ENCODE measurements at regions not wholly inside any gene's neighbourhood (a gene's known extent, or its start where the extent isn't known, plus 50 kb on each side); places are given as distances from the start of the nearest gene placed in this dataset.

DNA sequence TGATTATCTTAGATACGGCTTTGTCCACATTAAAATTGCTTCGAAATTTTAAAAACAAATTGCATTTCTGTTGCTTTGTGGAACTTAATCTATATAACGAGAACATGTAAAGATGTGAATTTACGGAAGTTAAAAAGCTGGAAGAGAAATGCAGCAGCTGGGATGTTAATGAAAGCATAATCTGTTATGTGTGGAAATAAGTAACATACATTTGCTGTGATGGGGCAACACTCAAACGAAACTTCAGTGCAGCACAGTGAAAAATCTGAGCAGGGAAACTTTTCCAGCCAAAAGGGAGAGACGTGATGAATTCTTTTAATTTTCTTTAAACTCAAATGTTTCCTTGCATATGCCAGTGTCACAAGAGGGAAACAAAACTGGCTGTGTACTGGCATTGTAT is 276.7 kb upstream of the LMCD1 start:
- no peak for DNase-seq (ENCODE audit: low spot score)
- no peak for ATAC-seq (ENCODE audit: low FRiP score)
- TF ChIP-seq, protein P1, sequence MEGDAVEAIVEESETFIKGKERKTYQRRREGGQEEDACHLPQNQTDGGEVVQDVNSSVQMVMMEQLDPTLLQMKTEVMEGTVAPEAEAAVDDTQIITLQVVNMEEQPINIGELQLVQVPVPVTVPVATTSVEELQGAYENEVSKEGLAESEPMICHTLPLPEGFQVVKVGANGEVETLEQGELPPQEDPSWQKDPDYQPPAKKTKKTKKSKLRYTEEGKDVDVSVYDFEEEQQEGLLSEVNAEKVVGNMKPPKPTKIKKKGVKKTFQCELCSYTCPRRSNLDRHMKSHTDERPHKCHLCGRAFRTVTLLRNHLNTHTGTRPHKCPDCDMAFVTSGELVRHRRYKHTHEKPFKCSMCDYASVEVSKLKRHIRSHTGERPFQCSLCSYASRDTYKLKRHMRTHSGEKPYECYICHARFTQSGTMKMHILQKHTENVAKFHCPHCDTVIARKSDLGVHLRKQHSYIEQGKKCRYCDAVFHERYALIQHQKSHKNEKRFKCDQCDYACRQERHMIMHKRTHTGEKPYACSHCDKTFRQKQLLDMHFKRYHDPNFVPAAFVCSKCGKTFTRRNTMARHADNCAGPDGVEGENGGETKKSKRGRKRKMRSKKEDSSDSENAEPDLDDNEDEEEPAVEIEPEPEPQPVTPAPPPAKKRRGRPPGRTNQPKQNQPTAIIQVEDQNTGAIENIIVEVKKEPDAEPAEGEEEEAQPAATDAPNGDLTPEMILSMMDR (IDR thresholded peaks at IDR 0.05) = no peak

DNA sequence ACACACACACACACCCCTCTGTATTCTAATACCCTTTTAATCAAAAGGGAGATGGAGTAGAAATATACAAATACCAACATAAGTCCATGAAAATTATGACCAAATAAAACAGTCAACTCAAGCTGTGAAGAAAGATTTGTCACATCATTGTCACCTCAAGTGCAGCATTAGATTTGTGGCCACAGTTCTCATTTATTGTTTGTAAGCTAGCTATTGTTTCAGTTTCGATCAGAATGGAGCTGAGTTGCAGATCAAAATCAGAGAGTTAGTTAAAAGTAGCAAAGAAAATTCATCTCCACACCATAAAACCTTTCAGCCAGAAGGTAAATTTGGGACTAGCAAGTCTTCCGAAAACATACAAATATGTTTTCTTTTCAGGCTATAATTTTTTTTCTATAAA is 267.7 kb upstream of the LMCD1 start:
- ATAC-seq (ENCODE audit: low FRiP score) (no peak), DNase-seq (ENCODE audit: low spot score) (no peak)
- TF ChIP-seq, protein P1 (IDR thresholded peaks at IDR 0.05) = no peak

DNA sequence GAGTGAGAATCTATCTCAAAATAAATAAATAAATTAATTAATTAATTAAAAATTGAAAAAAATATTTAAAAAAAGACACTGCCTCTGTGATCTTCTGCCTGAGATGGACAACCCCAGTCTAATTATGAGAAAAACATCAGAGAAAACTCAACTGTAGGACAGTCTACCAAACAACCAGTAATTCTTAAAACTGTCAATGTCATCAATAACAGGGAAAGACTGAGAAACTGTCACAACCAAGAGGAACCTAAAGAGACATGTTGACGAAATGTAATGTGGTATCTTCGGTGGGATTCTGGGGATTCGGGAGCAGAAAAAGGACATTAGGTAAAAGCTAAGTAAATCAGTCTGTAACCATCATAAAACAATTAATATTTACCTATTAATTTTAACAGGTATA is 265.4 kb upstream of the LMCD1 start:
- TF ChIP-seq, protein P1 (IDR thresholded peaks at IDR 0.05) = no peak
- DNase-seq (ENCODE audit: low spot score) (no peak), ATAC-seq (ENCODE audit: low FRiP score) (no peak)

DNA sequence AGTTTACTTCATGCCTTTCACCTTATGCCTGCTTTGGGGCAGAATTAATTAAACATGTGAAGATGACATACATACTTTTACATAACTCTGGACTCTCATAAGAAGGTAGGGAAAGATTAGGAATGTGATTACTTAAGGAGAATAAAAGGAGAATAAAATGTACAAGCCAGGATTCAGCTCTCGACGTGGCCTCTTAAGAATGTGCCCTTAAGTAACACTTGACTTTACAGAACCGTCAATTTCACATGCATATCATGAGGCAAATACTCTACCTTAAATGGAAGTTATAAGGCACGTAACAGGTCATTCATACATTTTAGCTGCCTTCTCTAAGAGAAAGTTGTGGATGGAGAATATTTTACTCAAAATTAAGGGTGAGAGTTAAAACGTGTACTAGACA is 263.7 kb upstream of the LMCD1 start:
- ATAC-seq (ENCODE audit: low FRiP score) (peak; percentile 63), DNase-seq (ENCODE audit: low spot score) (no peak)
- TF ChIP-seq, protein P1 (IDR thresholded peaks at IDR 0.05) = no peak

DNA sequence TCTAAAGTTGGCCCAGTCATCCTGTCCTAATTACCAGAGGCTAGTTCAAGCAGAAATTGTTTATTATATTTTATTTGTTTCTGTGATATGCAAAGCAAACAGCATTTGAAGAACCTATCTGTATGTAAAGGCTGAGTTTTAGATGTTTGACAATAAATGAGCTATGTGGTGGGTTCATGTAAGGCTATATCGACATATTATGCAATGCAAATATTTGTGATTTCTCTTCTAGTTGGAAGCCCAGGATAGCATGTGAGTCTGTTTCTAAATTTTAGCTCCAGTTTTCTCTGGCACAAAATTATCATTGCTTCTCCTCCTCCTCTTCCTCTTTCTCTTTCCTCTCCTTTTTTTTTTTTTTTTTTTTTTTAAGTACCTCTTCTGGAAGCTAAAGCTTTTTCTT is 263.2 kb upstream of the LMCD1 start:
- DNase-seq (ENCODE audit: low spot score) = no peak
- TF ChIP-seq, protein P1 (IDR thresholded peaks at IDR 0.05) = no peak
- no peak for ATAC-seq (ENCODE audit: low FRiP score)

DNA sequence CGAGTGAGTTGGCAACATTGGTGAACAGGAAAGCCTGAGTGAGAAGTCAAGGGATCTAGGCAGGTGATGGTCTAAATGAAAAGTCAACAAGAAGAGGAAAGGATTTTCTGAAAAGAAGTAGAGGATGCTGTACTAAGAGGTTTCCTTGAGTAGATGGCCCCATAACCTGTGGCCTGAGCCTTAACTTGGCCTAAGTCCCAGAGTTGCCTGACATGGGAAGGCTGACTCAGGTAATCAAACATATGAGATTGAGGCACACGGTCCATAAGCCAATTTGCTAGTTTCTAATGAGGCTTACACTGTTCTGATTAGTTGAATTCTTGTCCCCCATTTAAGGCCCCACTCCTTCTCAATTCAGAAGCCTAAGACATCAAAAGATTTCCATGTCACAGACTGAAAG is 262.5 kb upstream of the LMCD1 start:
- no peak for DNase-seq (ENCODE audit: low spot score)
- TF ChIP-seq, protein P1 (IDR thresholded peaks at IDR 0.05) = no peak
- ATAC-seq (ENCODE audit: low FRiP score) = no peak

DNA sequence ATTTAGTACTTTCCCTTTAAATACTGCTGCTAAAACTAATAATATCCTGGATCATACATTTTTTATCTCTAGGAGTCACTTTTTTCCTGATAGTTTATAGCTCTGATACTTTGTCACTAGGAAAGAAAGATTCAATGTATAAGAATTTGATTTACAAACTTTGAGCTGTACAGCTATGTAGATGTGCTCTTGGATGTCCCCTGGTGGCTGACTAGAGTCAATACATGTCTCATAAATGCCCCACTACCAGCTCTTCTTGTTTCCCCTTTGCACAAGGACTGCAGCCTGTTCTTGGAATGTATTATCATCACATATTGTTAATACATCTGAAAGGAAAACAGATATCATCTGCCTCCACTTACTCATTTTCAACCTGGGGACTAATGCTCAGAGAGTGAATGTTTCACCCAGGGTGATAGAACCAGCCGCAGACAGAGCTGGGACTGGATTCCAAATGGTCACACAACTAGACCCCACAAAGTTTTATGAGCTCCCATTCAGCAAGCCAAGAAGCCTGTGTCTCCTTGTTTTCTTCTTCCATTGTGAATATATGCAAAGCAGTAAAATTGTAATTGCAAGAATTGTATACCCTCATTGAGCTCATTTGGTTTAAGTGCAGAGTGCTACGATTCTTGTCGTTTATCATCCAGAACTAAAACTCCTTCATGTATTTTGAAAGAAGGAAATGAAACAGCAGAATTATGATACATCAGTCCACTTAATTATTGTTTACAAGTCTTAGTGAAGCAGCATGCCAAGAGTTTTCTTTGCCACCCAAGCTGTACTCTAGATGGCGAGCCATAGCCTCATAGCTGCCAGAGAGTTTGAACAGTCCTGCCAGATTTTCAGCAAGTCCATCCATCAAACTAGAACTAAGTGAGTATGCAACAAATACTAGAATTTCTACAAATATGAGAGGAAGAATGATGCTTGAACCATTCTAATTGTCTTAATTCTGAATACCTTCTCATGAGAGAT is 261.6 kb upstream of the LMCD1 start:
- DNase-seq (ENCODE audit: low spot score) (no peak), ATAC-seq (ENCODE audit: low FRiP score) (peak; percentile 72)
- TF ChIP-seq, protein P1 (IDR thresholded peaks at IDR 0.05) = no peak

All from omental fat pad (tissue), 3 donors.